Right lobe of liver (tissue), 6 donors: ENCODE measurements at regions not wholly inside any gene's neighbourhood (a gene's known extent, or its start where the extent isn't known, plus 50 kb on each side); places are given as distances from the start of the nearest gene placed in this dataset.
"Not testable (repeated sequence)": the region's sequence is repeated elsewhere in the genome, so short reads cannot be mapped to it uniquely, and the experiment has no call there.

Experiments used
- ATAC-seq, 4 donors: fragments of 200-7000 bp; cut with Tn5 transposase; one replicate each; pipeline ENCODE4 v1.9.1; 2020; ENCODE audit warnings: mild to moderate bottlenecking in 4 of 4, moderate library complexity in 4 of 4
- DNase-seq, 3 donors: peaks; one replicate each; pipeline ENCODE4 v3.0.0-alpha.2; 2020
- H3K27ac ChIP-seq, 3 donors: fragments of 200-600 bp; one replicate each; pipeline ENCODE4 v1.8.0; 2022
- H3K27me3 ChIP-seq, 2 donors: fragments of 200-600 bp; one replicate each; pipeline ENCODE4 v1.8.0; 2022
- H3K36me3 ChIP-seq, 4 donors: fragments of 200-600 bp; sonication (generic) in 1 of 4; one replicate each; pipeline versions ENCODE4 v1.5.1 to v1.8.0; 2017 to 2022; ENCODE audit warnings: control low read depth in 1 of 4
- H3K4me1 ChIP-seq, 4 donors: fragments of 200-600 bp; sonication (generic) in 1 of 4; one replicate each; pipeline versions ENCODE4 v1.5.1 to v1.8.0; 2017 to 2022; ENCODE audit warnings: control low read depth in 1 of 4
- H3K4me3 ChIP-seq, 3 donors: fragments of 200-600 bp; one replicate each; pipeline ENCODE4 v1.8.0; 2022
- H3K9me3 ChIP-seq, 4 donors: fragments of 200-600 bp; sonication (generic) in 1 of 4; one replicate each; pipeline versions ENCODE4 v1.5.1 to v1.8.0; 2017 to 2022; ENCODE audit warnings: control low read depth in 1 of 4
- POLR2A ChIP-seq: fragments of 450-650 bp; IDR thresholded peaks from one replicate; pipeline ENCODE4 v1.6.1; 2017; ENCODE audit warnings: antibody characterized with exemption, mild to moderate bottlenecking
- WGBS: methylation state at CpG from one replicate; pipeline ENCODE4 v1.1.6; 2018; ENCODE audit warnings: low coverage, low lambda C conversion rate; ENCODE audit not compliant: insufficient coverage; ENCODE audit errors: missing lambda C conversion rate; 5-methylcytosine and 5-hydroxymethylcytosine counted together
- intact Hi-C, 2 donors: fragments of 100-400 bp; cut with DNase I; formaldehyde crosslinking; loops; one replicate each; pipeline versions ENCODE4 v1.11.2 to v1.14.1; 2022
- TF ChIP-seq, protein P1 (sequence below), 4 donors: fragments of 200-600 bp in 3 of 4; fragments of 450-650 bp in 1 of 4; IDR thresholded peaks; one replicate each; pipeline versions ENCODE4 v1.5.1 to v1.8.0; 2016 to 2022; ENCODE audit warnings: antibody characterized with exemption in 4 of 4, mild to moderate bottlenecking in 2 of 4
- donor health status: DM: no; HTN: yes; CAD: no.
- donor health status: DM: no; HTN: no; CAD: no.
- donor health status: DM: no; HTN: no; CAD: no.
- donor health status: DM: no; HTN: yes; CAD: no.
- donor health status: DM: no; HTN: yes; CAD: no.

GRCh38 chr22:26939466-26939865 is 282.1 kb downstream of the MIAT start:
- no peak overlapping the region for H3K4me3 ChIP-seq
- DNase-seq (no peak), ATAC-seq (no peak)
- no peaks in the 10 kb centered on the region for H3K36me3 ChIP-seq
- no peak for TF ChIP-seq POLR2A
- TF ChIP-seq, protein P1, sequence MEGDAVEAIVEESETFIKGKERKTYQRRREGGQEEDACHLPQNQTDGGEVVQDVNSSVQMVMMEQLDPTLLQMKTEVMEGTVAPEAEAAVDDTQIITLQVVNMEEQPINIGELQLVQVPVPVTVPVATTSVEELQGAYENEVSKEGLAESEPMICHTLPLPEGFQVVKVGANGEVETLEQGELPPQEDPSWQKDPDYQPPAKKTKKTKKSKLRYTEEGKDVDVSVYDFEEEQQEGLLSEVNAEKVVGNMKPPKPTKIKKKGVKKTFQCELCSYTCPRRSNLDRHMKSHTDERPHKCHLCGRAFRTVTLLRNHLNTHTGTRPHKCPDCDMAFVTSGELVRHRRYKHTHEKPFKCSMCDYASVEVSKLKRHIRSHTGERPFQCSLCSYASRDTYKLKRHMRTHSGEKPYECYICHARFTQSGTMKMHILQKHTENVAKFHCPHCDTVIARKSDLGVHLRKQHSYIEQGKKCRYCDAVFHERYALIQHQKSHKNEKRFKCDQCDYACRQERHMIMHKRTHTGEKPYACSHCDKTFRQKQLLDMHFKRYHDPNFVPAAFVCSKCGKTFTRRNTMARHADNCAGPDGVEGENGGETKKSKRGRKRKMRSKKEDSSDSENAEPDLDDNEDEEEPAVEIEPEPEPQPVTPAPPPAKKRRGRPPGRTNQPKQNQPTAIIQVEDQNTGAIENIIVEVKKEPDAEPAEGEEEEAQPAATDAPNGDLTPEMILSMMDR (IDR thresholded peaks at IDR 0.05) = no peak
- 31% methylated on average over 5 of the region's 5 CpGs for WGBS
- no peaks in the 10 kb centered on the region for H3K9me3 ChIP-seq
- intact Hi-C loops = no loop called here
- H3K27me3 ChIP-seq = no peaks in the 10 kb centered on the region
- H3K27ac ChIP-seq = no peak overlapping the region
- no peaks in the 10 kb centered on the region for H3K4me1 ChIP-seq

DNA sequence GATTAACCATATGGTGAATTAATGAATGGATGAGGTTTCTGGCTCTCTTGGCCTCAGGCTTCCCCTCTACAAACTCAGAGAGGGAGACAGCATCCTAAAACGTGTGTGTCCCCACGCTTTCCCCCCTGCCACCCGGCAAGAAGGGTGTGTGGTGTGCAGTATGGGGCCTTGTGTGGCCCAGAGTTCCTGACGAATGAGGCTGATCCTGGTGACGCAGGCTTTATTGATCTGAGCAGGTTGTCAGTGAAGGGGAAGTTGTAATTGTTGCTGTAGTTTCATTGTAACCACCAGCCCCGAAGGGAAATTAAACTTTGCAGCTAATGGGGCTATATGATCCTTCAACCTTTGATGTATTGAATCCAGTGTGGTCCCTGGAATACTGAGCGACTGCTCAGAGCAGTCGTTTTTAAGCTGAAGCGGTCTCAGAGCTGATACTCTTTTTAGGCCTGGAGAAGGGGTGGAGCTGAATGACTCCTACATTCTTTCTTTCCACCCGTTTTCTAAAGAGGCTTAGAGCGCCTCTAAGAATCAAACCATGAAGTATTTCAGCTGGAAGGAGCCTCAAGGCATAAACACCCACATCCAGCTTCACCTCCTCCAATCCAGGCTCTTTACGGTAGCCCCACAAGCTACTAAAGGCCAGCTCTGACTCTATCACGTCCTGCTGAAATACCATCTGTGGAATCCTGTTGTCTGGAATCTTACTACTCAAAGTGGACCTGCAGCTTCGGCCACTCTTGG is 284.7 kb downstream of the MIAT start:
- Histone ChIP-seq H3K27ac (no peak overlapping the region), H3K9me3 (no peaks in the 10 kb centered on the region), H3K4me3 (no peak overlapping the region), H3K4me1 (no peaks in the 10 kb centered on the region), H3K27me3 (no peaks in the 10 kb centered on the region), H3K36me3 (no peaks in the 10 kb centered on the region)
- ATAC-seq = no peak
- DNase-seq = no peak
- 51% methylated on average over 6 of the region's 14 CpGs for WGBS
- TF ChIP-seq, protein P1 (IDR thresholded peaks at IDR 0.05) = no peak
- TF ChIP-seq POLR2A = no peak
- intact Hi-C loops = no loop called here

DNA sequence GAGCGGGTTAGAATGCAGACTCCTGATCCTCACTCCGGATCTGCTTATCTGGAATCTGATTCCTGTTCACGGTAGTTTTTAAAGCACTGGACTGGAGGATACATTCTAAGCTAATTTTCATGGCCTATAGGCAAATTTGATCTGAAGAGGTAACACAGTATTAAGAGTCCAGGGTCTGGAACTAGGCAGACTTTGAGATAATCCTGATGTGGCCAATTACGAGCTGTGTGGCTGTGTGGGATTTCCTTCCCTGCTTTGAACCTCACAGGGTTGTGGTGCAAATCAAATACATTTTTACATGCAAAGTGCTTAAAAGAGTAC is 285.2 kb downstream of the MIAT start:
- TF ChIP-seq, protein P1 (IDR thresholded peaks at IDR 0.05) = no peak
- TF ChIP-seq POLR2A = no peak
- Histone ChIP-seq H3K27me3 (no peaks in the 10 kb centered on the region), H3K36me3 (no peaks in the 10 kb centered on the region), H3K4me3 (no peak overlapping the region), H3K4me1 (no peaks in the 10 kb centered on the region), H3K9me3 (no peaks in the 10 kb centered on the region), H3K27ac (no peak overlapping the region)
- DNase-seq (no peak), ATAC-seq (no peak)
- intact Hi-C loops = no loop called here
- 34% methylated on average over 4 of the region's 4 CpGs for WGBS

GRCh38 chr22:26945565-26945964 is 288.2 kb downstream of the MIAT start:
- intact Hi-C loops = no loop called here
- no peak for TF ChIP-seq POLR2A
- TF ChIP-seq, protein P1 (IDR thresholded peaks at IDR 0.05) = no peak
- H3K4me3 ChIP-seq = no peak overlapping the region
- ATAC-seq (no peak), DNase-seq (no peak)
- WGBS = 43% methylated on average over 1 of the region's 1 CpG
- no peaks in the 10 kb centered on the region for H3K36me3 ChIP-seq
- H3K27ac ChIP-seq = no peak overlapping the region
- no peaks in the 10 kb centered on the region for H3K27me3 ChIP-seq
- no peaks in the 10 kb centered on the region for H3K4me1 ChIP-seq
- H3K9me3 ChIP-seq = no peaks in the 10 kb centered on the region

DNA sequence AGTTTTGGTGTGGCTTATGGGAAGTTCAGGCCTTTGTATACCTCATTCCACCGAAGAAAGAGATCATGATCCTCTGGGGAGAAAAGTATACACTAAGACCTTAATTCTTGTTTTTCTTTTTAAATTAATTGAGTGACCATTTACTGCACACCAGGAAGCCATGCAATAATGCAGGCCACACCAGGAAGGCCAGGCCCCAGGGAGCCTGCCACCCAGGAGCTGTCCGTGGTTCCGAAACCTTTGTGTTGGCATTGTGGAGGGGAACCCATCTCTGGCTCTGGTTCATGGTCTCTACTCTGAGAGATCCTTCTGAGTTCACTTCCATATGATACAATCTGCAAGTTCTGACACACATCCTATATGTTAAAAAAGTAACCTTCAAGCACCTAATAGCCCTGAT is 291.8 kb downstream of the MIAT start:
- Histone ChIP-seq H3K27ac (no peak overlapping the region), H3K9me3 (no peaks in the 10 kb centered on the region), H3K4me3 (no peak overlapping the region), H3K27me3 (no peaks in the 10 kb centered on the region), H3K4me1 (no peaks in the 10 kb centered on the region), H3K36me3 (no peaks in the 10 kb centered on the region)
- 40% methylated on average over 2 of the region's 3 CpGs for WGBS
- intact Hi-C loops = no loop called here
- no peak for DNase-seq
- ATAC-seq = no peak
- TF ChIP-seq, protein P1 (IDR thresholded peaks at IDR 0.05) = no peak
- TF ChIP-seq POLR2A = no peak

DNA sequence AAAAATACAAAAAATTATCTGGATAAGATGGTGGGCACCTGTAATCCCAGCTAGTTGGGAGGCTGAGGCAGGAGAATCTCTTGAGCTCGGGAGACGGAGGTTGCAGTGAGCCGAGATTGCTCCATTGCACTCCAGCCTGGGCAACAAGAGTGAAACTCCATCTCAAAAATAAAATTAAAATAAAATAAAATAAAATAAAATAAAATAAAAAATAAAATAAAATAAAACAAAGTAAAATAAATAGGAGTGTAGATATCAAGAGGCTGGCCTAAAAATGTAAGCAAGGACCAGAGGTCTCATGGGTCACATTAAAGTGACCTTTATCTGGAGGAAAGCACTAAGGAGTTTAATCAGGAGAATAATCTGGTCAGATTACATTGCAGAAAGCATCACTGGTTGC is 293.8 kb downstream of the MIAT start:
- H3K9me3 ChIP-seq, DNase-seq, H3K36me3 ChIP-seq, H3K4me3 ChIP-seq, H3K27me3 ChIP-seq, H3K27ac ChIP-seq, ATAC-seq, H3K4me1 ChIP-seq, intact Hi-C loops: not testable (repeated sequence)
- WGBS = 78% methylated on average over 3 of the region's 3 CpGs
